Hematopoietic multipotent progenitor cell treated with erythropoietin and hydrocortisone succinate and interleukin-3 and kit ligand, for 8 days (in vitro differentiated cells): ENCODE measurements at regions not wholly inside any gene's neighbourhood (a gene's known extent, or its start where the extent isn't known, plus 50 kb on each side); places are given as distances from the start of the nearest gene placed in this dataset.

Source experiments
- DNase-seq: peaks from one replicate; pipeline ENCODE4 v3.0.0-alpha.2; 2015

GRCh38 chr4:33334416-33334815 lies 2614.2 kb downstream of the PCDH7 start:
- no peak for DNase-seq

DNA sequence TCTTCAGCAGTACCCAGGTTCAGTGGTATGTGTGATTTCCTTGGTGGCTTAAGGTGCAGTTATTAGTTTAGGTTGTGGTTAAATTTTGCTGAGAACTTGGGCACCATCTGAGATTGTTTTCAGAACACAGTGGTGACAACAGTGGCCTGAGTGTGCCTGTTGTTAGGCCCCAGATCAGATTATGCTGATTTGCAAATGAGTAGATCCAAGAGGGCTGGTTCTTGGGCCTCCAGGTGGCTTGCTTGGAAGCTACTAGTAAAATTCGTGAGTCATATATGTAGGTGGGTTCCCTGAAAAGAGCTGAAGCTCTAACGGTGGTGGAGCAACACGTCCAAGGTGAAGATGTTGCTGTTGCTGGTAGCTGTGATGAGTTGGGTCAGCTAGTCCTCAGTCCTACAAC lies 2619.6 kb downstream of the PCDH7 start:
- no peak for DNase-seq

DNA sequence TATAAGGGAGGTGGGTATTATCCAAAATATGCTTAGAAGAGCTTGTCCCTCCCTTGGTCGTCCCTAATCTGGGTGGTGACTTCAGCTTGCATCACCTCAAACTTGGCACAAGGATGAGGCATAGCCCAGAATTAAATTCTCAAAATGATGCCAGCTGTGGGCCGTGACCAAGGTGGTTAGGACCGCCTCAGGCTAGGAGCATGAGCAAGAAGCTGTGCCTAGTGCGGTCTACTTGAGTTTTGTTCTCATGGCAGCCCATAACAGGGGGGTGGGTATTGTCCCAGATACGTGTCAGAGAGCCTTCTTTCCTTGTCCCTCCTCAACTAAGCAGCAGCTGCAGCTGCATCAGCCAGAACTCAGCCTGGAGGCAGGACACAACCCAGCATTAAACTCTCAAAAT lies 2620.0 kb downstream of the PCDH7 start:
- DNase-seq, result no peak

- no peak for DNase-seq
These were observed 2629.2 kb downstream of the PCDH7 start for GRCh38 chr4:33349376-33349775.

GRCh38 chr4:33357121-33357520 lies 2637.0 kb downstream of the PCDH7 start:
- no peak for DNase-seq

- DNase-seq, result no peak
These were observed 2649.3 kb downstream of the PCDH7 start for GRCh38 chr4:33369446-33369845.

GRCh38 chr4:33381816-33382215 lies 2661.6 kb downstream of the PCDH7 start:
- no peak for DNase-seq

DNA sequence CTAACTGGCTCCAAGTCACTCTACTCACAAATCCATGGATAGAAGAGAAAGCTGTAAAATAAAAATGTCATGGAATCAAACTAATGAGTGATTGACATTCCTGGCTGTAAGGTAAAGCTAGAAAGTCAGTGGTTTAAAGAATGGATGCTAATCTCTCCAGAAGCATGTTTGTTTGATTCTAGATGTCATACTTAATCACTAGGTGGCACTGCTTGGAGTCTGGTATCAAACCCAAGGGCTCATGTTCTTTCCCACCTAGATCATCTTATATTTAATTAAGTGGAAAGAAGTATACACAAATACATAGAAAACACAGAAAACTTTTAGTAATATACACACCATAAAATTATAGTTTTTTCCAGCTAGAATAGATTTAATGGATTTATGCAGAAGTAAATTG lies 2666.6 kb downstream of the PCDH7 start:
- DNase-seq, result no peak

- no peak for DNase-seq
These were observed 2670.8 kb downstream of the PCDH7 start for GRCh38 chr4:33390976-33391375.

DNA sequence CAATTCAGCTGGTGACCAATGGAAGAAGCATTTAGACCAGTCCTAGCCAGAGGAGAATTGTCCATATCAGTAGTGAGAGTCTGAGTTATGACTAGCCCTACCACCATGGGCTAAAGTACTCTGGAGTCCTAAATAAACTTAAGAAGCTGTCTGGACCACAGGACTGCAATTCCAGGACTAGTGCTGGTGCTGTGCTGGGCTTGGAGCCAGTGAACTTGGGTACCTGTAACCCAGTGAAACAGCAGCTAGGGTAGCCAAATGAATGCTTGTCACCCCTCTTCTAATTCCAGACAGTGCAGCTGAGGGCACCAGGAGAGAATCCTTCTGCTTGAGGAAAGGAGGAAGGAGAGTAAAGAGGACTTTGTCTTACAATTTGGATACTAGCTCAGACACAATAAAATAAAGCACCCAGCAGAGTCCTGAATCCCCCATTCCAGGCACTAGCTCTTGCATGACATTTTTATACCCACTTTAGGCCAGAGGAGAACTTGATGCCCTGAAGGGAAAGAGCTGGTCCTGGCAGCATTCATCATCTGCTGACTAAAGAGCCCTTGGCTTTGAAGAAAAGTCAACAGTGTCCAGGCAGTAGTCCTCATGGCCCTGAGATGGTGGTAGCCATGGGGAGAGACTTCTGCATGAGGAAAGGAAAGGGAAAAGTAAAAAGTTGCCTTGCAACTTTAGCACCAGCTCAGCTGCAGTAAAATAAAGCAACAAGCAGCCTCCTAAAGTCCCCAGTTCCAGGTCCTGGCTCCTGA lies 2675.7 kb downstream of the PCDH7 start:
- no peak for DNase-seq

DNA sequence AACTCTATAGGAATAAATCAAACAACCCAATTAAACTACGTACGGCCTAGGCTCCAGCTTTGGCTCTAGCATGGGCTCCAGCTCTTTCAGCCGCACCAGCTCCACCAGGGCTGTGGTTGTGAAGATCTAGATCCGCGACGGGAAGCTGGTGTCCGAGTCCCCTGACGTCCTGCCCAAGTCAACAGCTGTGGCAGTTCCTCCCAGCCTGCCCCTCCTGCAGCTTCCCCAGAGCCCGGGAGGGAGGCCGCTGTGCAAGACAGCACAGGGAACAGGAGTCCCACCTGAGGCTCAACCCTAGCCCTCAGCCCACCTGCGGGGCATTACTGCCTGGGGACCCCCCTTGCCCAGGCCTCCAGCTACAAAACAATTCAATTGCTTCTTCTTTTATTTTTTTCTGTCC lies 2680.3 kb downstream of the PCDH7 start:
- DNase-seq, result no peak

DNA sequence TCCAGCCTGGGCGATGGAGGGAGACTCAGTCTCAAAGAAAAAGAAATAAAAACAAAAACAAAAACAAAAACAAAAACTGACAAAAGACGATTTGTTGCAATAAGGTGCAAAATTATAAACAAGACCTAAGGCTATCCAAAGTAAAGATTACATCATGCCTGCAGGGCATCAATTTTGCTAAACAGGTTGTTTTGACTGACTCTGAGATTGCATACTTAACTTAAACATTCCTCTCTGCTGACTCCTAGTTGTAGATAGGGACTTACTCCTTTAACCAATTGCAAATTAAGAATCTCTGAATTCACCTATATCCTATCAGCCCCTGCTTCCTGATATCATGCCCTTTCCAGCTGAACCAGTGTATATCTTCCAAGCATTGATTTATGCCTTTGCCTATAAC lies 2687.3 kb downstream of the PCDH7 start:
- DNase-seq, result no peak

DNA sequence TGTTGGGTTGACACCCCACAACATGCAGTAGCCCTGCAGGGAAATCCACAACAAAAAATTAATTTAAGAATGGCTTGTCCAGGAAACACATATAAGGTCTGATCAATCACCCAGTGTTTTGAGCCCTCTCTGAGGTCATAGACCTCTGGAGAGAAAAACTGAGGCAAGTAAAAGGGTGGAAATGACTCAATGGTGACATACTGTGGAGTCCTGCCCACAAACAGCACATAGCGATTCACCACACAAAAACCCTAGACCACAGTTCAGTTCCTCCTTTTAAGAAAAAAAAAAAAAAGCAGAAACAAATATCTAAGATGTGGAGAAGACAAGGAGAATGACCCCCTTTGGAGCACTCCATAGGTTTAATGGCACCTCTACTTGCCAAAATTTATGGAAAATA lies 2691.0 kb downstream of the PCDH7 start:
- no peak for DNase-seq

- DNase-seq, result no peak
These were observed 2701.7 kb downstream of the PCDH7 start for GRCh38 chr4:33421887-33422286.

DNA sequence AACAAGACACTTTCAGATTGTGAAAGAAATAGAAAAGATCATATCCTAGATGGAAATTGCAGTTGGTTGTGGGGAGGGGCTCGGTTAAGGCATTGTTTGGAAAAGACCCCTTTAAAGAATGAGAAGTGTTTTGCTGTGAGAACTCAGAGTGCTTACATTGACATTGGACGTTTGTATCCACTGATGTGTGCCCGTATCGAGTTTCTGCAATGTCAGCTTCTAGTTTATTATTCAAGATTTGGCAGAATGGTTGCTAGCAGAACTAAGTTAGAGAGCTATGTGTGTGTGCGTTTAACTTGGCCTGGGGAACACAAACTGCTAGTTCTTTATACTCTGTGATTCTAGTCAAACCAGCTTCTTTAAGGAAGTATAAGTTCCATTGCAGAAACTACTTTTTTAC lies 2702.5 kb downstream of the PCDH7 start:
- no peak for DNase-seq

DNA sequence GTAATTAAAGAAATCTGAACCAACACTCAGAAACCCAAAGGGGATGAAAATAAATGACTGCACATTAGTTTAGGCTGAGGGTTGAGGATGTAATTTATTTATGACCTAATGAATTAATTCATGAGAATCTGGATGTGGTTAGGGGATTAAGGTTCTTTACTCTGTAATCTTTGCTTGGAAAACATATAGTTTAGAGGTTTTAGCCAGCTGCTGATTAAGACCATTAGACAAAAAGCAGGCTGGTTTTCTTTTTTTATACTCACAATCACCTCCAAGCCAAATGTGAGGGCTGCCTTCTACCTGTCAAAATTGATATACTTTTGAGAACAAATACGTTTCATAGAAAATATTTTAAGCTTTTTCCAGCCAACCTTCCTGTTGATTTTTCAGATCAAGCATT lies 2705.8 kb downstream of the PCDH7 start:
- no peak for DNase-seq

- no peak for DNase-seq
These were observed 2707.5 kb downstream of the PCDH7 start for GRCh38 chr4:33427676-33428075.

- DNase-seq, result no peak
These were observed 2709.8 kb downstream of the PCDH7 start for GRCh38 chr4:33429971-33430370.

DNA sequence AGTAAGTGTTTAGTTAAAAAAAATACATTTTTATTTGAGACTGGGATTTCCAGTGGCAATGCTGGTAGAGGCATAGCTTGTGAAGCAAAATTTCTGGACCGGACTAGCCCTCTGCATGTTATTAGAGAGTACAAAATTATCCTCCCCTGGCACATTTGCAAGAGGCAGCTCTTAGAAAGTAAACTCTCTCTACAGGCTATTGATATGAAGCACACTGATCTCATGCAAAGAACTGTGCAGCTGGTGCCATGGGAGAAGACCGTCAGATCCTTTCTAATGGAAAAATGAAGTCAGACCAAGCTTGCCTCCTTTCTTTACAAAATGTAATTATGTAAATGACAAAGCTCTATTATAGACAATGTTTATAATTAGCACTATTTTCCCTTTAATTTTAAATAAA lies 2717.2 kb downstream of the PCDH7 start:
- no peak for DNase-seq

DNA sequence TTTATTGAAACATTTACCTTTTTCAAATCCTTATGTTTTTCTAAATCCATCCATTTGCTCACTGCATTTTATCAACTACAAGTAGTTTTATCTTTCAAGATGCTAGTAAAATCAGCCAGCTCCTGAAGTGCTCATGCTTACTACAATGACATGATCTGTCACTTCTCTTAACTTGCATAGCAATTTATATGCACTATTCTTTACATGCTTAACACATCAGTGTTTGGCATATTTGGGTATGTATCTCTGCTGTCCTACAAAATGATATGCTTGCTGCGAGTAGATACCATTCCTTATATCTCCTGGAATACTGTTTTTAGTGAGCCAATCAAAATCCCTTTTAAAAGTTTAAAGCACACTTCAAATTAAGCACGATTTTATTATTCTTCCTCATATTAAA lies 2726.8 kb downstream of the PCDH7 start:
- DNase-seq, result no peak

DNA sequence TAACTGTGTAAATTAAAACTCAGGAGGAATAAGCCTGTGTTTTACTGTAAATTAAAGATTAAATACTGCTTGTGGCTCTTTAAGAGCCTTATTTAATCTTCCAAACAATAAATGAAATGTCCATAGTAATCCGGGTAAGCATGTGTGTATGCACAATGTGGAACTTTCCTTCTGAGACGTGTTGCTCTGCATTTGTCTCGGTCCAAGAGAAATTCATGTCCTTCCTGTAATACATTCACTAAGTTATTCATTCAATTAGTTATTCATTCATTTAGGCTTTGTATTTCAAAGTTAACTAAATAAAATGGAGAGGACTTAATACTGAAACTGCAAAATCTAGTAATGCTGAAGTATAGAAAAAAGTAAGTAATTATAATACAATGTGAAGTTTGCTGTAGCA lies 2728.8 kb downstream of the PCDH7 start:
- no peak for DNase-seq

DNA sequence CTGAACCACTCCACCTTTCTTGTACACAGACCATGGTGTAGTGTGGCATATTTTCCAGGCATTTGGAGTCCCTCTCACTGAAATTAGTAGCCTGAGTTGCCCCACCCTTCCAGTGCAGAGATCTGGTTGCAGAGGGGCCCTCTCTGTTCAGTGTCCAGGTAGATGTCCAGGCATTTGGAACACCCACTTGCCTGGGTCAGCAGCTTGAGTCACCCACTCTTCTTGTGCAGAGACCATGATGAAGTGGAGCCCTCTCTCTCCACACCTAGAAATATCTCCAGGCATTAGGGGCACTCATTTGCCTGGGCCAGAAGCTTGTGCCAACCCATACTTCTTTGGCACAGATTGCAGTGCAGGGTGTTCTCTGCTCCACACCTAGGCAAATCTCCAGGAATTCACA lies 2733.3 kb downstream of the PCDH7 start:
- DNase-seq, result no peak

DNA sequence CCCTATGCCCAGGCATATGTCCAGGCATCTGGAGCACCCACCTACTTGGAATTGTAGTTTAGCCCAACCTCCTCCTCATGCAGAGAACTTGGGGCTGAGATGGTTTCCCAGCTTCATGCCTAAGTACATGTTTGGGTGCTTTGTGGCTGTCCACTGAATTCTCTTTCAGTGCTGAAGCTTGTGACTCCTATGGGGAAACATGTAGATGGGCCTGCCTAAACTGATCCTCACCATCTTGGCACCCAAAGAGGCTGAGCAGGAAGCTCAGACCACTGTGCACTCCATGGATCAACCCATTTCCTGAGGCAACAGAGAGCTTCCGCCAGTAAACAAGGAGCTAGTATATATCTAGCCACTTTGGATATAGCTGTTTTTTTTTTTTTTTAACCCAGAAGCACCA lies 2733.7 kb downstream of the PCDH7 start:
- no peak for DNase-seq

- DNase-seq, result no peak
These were observed 2745.4 kb downstream of the PCDH7 start for GRCh38 chr4:33465565-33465964.

GRCh38 chr4:33467291-33467690 lies 2747.1 kb downstream of the PCDH7 start:
- no peak for DNase-seq

- no peak for DNase-seq
These were observed 2750.6 kb downstream of the PCDH7 start for GRCh38 chr4:33470805-33471204.
